Left renal cortex interstitium (tissue), 4 donors: ENCODE measurements at regions not wholly inside any gene's neighbourhood (a gene's known extent, or its start where the extent isn't known, plus 50 kb on each side); places are given as distances from the start of the nearest gene placed in this dataset.

Source experiments
- DNase-seq, 4 donors: peaks; one replicate each; pipeline ENCODE4 v3.0.0-alpha.2; 2013; ENCODE audit warnings: low read depth in 4 of 4, low spot score in 2 of 4, missing footprints in 1 of 4

DNA sequence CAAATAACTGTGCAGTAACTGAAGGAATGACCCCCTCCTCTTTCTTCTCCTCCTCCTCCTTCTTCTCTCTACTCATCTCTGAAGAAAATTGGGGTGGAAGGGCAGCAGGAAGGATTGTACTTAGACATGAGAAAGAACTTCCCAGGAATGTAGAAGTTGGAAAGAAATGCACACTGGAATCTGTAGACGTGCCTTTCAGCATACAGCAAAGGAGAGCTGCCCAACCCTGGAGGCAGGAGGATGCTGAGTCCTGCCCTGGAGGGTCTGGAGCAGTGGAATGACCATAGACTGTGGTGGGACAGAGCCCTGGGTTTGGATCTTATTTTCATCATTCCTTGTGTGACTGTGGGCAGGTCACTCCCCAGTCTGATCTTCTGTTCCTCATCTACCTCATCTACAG is 80.1 kb downstream of the PJA1 start:
- DNase-seq, result no peak

DNA sequence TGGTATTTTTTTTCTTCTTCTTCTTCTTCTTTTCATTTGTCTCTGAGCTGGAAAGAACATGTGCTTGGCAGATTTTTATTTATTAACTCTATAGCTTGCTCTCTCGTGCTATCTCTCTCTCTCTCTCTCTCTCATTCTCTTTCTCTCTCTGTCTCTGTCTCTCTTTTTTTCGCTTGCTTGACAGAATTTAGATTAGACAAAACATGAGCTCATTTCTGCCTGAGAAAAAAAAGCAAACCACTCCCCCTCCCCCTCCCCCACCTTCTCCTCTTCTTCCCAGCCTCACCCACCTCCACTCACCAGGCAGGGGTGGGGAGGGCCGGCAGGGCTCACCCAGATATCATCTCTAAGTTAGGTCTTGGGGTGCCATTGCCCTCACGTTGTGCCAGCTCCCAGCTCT is 81.5 kb downstream of the PJA1 start:
- no peak for DNase-seq

DNA sequence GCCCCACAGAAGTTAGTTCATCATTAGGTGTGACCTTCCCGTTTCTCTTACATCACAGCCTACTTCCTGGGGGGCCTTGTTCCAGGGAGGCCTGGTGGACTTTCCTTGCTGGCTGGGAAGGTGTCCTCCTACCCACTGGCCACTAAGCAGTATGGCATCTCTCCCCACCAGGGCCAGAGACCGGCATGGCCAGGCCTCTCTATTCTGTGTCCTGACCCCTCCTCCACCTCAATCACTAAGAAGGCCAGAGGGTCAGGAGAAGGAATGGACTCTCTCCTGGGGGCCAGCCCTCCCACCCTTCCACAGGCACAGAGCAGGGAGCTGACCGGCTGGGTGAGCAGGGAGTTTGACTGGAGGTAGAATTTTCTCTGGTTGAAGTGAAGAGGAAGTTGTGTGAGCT is 81.9 kb downstream of the PJA1 start:
- DNase-seq, result no peak

DNA sequence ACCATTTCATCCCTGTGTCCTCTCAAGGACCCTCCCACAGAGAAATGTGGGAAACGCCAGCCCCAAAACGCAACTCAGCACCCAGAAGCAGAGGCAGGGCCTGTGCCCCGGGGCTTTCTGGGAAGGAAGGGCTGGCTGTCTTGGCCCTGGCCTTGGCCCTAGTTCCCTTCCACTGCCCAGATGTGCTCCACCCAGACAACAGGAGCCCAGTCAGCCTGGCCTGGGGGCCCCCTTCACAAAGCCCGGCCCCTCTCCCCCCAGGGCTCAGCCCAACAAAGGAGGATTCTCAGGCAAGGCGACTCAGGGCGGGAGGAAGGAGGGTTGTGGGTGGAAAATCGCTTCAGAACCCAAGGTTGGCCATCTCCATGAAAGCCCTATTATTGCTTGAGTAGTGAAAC is 82.5 kb downstream of the PJA1 start:
- DNase-seq, result no peak

DNA sequence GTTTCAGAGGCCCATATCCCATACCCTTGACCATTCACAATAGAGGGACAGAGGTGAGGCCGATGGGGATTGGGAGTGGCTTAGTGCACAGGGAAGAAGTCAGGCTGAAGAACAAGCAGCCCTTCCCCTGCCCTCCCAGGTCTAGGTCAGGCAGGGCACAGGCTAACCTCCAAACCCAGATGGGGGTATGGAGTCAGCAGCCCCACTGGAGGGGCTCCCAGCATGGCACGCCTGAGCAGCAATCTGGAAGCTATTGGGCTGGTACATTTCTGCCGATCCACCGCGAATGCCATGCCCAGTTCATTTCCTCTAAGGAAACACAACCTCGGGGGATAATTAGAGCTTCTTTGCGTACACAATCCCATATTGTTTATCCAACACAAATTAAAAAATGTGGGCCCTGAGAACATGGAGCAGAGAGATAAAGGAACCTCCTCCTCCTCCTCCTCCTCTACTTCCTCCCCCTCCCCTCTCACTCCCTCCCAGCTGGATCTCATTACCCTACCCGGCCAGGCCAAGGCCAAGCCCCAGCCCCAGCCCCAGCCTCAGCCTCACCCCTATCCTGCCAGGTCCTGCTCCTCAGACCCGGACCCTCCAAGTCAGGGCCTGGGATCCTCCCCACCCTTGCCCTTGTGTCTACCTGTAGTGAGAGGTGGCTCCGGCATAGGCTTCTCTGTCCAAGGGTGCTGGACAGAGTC is 83.0 kb downstream of the PJA1 start:
- DNase-seq, result no peak

DNA sequence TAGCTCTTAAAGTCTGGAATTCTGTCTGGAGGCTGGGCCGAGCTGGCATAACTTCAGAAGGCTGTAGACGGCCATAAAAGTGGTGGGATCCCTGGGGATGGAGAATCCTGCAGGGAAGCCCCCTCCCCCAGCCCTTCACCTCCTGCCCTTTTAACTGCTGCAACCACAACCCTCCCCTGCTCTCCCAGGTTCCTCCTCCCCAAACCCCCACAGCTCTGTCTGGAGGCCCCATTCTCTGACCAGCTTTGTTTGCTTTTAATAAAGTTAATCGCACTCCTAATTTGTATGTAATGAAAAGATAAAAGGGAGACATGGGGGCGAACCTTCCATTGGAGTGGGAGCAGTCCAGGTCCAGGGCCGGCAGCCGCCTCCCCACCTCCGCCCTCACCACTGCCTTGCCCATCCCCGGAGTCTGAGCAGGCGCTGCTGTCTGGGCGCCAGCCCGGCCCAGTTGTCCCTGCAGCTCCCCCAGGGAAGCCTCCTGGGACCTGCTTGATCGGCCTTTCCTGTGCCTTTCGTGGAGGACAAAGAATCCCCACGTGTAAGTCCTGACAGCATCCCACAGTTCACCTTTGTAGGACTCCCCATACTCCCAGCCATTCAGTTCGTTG is 84.3 kb downstream of the PJA1 start:
- DNase-seq, result no peak

DNA sequence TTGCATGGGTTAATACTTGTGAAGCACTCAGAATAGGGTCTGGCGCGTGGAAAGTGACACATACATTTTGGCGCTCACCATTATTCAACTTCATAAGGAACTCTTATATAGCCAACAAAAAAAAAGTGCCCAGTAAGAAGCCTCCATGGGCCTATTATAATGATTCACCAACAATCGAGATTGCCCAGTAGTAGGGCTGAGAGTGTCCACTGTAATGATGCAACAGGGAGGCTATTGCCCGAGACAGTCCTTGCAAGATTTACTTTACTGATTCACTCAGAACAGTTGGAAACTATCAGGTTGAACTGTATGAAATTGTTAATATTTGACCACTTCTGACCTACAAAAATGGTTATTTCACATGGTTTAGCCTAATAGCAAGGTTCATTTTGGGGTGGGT is 86.0 kb downstream of the PJA1 start:
- DNase-seq, result no peak

DNA sequence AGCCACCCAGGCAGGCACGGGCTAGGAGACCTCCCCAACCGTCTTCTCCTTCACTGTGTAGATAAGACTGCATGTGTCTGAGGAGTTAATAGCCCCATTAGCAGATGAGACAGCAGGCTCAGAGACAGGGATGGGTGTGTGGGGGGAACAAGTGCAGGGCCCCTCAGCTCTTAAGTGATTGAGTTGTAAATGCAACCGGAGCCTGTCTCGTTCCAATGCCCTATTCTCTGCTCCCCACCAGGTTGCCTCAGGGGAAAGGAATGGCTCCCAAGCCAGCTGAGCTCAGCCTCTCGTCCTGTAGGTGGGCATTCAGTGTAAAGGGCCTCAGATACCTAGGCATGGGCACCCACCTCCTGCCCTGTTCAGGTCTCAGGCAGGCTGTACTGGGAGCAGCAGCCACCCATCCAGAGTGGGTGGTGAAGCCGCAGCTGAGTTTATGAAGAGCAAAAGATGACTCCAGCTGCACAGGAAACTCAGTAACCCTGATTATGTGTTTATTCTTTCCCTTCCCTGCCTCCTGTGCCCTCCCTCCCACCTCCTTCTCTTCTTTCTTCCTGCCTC is 87.3 kb downstream of the PJA1 start:
- no peak for DNase-seq

DNA sequence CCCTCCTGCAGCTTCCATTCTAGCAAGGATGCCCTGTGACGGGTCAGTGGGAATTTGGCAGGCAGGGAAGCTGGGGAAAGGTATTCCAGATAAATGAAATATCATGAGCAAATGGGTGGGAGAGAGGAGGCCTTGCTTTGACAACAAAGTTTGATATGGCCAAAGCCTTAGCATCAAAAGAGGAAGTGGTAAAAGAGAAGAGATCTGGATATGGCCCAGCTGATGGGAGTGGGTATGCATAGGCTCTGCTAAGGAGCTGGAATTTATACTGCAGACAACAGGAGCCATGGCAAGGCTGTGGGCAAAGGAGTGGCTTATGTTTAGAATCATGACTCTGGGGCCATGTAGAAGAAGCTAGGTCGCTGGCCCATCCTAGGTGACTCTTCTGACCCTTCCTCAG is 89.2 kb downstream of the PJA1 start:
- no peak for DNase-seq

DNA sequence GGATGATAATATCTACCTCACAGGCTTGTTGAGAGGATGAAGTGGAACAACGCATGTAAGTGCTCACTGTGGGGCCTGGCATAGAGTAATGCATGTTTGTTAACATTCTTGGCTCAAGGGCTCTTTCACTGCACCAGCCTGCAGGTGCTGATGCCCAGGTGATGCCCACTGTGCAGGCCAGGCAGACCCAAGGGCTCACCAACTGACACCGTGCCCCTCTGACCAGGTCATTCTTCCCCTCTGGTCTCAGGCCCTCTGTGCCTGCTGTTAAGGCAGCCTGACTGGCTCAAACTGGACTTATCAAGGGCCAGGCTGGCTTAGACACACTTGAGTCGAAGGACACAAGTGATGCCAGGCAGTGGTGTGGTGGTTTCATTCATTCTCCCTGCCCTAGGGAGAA is 90.5 kb downstream of the PJA1 start:
- DNase-seq, result no peak

DNA sequence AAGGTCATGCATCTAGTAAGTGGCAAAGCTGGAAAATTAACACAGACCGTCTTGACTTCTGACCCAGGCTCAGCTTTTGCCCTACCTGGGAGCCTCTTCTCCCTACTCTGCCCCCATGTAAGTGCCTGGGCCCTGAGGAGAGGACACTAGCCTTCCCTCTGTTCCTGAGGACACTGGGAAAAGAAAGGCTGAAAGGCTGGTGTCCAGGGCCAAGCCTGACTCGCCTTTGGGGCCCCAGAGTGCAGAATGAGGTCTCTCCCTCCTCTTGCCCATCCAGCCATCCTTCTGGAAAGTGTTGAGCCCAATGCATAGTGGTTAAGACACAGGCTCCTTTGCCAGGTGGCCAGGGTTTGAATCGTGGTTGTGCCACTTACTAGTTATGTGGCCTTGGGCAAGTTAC is 91.5 kb downstream of the PJA1 start:
- no peak for DNase-seq

DNA sequence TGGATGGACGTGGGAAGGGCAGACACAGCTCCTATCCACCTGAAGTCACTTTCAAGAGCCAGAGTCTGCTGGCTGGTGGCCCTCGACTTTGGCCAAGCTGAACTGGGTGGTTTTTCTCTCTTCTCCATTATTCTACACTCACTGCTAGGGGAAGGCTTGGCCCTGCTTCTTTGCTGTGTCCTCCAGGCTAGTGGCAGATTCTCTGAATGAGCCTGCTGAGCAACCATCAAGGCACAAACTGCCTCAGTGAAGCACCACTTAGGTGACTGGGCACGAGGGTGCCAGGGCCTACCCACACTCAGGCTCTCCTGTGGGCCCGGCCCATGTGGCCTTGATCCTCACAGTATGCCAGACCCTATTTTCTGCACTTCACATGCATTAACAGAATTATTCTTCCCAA is 92.0 kb downstream of the PJA1 start:
- DNase-seq, result no peak

DNA sequence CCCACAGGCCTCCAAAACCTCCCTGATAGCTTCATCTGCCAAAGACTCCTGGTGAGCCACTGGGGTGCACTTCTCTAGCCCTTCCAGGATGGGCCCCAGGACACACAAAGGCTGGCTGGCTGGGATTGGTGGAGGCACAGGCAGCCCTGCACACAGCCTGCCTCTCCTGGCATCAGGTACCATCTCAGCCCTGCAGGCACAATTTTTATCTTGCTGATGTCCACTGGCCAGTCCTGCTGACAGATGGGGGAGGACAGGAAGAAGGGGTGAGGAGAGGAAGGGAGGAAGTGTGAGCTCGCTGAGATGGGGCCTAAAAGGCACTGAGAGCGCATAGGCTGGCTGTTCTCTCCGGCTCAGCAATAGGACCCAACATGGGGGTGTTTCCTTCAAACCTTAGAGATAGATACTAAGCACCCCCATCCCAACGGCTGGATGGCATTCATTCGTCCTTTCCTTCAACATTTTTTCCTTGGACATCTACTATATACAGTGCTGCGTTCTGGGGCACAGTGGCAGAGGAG is 92.7 kb downstream of the PJA1 start:
- DNase-seq, result no peak

DNA sequence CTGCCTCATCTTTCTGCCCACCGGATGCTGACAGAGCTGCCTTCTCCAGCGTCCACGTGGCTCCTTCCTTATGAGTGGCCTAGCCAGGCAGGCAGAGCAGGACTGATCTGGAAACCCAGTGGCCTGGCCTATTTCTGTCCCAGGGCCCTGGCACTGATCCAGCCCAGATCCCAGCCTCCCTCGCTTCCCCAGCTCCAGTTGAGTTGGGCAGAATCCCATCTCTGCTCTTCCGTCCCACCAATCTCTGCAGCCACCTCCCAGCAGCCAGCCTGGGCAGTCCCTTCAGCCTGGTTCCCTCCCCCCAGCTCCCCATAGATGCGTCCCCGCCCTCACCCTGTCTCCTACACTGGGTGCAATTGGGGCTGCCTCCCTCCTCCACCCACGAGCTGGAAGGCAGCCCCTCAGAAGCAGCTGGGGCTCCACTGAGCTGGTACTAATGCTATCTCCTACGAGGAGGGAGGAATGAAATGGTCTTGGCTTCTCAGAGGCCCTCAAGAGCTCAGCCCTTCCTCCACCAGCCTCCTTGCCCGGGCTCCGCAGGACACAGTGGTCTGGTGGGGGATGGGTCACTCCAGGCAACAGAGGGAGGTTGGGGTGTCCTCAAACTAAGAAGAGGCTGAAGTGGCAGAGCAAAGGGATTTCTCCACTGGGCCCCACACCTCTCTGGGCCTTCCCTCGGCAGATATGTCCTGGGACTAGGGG is 94.2 kb downstream of the PJA1 start:
- no peak for DNase-seq

DNA sequence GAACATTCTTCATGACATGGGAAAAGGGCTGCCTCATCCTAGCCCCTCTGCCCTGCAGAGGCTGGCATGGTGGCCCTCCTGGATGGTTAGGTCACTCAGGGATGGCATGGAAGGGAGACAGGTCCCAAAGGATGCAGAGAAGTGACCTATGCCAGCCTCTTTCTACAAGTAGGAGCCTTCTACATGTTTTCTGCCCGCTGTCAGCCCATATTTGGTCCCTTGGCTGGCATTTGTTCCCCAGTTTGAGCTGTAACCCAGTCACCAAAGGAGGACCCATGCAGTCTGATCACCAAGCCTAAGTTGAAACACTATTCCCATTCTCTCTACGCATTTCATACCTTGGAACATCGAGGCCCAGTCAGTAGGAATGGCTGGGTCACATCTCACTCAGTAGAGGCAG is 95.4 kb downstream of the PJA1 start:
- DNase-seq, result no peak

DNA sequence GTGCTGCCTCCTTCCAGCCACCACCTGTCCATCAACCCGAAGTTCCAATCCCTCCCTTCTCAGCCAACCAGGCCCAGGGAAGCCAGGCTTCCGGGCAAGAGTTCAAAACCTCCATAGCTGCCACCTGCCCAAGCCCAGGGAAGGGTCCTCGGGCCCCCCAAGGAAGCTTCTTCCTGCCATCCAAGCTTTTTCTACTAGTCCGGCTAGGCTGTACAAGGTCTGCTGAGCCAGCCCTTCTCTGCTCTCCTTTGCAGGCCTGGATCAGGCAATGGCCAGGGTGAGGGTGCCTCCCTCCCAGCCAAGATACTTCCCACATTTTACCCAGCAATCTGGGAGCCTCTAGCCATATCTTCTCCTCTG is 96.2 kb downstream of the PJA1 start:
- no peak for DNase-seq

DNA sequence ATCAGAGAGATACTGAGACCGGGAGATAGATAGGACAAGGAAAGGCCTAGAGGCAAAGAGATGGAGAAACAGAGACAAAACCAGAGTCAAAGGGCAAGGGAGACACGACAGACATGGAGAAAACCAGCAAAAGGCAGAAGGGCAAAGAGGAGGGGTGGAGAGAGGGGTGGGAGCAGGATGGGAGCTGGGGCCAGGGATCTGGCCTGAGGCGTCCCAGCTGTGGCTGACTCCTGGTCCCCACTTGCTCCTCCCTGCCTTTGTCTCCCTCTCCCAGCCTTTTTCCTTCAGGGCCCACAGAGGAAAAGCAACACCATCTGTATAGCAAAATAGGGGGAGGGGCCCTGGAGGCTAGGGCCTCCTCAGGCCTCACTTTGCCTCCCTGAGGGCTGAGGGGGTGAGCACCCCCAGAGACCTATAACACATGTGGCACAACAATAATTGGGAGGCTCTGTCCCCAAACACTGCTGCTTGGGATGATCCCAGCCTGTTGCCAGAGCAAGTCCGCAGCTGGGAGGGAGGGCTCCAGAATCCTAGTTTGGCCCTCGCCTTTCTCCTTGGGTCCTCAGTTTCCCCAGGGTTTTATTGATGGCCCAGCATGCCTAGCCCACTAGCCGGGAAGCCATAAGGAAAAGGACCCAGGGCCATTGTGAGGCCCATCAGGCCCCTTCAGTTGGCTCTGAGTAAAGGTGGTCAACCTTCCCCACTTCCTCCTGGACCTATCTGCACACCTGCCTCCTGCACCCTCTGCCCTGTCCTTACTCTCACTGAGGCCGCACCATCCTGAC is 96.8 kb downstream of the PJA1 start:
- DNase-seq, result no peak

DNA sequence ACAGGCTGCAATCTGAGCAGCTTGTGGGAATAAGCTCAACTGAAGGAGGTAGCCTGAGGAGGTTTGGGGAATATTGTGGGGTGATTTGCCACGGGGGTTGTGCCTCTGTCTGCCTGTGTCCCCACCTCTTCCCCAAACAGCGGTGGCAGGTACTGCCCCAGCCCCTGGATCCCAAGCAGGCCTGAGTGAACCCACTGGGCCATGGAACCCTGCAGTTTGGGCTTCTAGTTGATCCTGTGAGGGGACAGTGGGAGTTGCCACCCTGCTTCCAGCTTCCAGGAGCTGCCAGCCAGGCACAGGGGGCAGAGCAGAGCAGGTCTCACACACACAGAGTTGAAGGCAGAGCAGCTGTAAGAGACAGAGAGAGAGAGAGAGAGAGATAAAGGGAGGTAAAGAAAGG is 97.4 kb downstream of the PJA1 start:
- DNase-seq, result no peak

DNA sequence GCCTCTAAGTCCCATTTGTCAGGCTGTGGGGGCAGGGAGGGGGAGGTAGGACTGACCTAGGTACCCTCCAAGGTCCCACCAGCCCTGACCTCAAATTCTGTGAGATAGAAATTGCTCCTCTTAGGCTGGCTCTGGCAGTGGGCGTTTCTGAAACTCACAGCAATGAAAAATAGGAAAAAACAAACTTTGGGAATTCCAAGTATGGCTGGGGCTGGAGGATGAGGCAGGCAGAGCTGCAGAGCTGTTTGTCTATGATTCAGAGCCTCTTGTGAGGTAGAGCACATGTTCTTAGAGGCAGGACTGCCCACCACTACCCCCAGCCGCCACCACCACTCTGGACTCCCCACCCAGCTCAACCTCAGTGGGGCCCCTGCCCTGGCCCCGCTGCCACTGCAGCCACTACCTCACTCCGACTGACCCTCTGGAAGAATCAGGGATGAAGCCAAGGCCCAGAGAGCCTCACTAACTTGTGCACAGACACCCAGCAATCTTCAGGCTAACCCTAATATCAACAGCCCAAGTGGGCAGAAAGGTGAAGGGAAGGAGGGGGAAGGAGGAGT is 98.2 kb downstream of the PJA1 start:
- no peak for DNase-seq

DNA sequence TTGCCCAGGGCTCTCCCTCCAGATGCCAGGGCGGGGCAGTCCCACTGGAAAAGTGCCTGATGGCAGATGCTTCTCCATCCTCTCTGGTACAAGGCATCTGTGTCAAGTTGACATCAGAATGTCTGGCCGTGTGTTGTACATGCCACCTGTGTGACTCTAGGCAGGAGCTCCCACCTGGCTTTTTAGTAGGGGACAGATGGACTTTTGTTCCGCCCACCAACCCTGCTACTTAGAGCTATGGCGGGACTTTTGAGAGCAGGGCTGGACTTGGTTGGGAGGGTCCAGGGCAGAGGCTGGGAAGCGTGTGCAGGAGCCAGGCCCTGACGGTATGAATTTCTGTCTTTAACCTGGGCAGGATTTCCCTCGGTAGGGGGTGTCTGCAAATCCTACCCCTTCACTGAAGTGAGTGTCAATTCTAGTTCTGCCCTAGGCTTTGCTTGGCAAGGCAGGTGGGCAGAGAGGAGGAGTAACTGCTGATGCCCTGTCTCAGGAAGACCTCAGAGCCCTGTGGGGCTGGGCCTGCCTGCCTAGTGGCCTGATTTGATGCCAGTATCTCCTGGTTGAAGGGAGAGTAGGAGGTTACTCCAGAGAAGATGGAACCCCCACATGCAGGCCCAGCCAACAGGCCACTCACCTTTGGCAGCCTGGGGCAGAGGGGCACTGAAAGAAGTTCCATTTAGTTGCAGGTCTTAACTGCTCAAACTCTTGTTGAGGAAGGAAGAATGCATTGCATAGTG is 99.1 kb downstream of the PJA1 start:
- no peak for DNase-seq
